Natural killer cell (primary cell): ENCODE measurements at regions not wholly inside any gene's neighbourhood (a gene's known extent, or its start where the extent isn't known, plus 50 kb on each side); places are given as distances from the start of the nearest gene placed in this dataset.

Experiments
- ATAC-seq, 3 donors: fragments of 150-1000 bp in 2 of 3; fragments of 200-7000 bp in 1 of 3; cut with Tn5 transposase; 1 replicate in 1 of 3; 2 replicates in 2 of 3; pipeline ENCODE4 v1.10.0; 2021; ENCODE audit warnings: mild to moderate bottlenecking in 2 of 3, moderate library complexity in 2 of 3
- DNase-seq, 2 donors: peaks; one replicate each; pipeline versions ENCODE4 v3.0.0 to v3.0.0-alpha.2; 2013 to 2021; ENCODE audit warnings: mixed read lengths in 1 of 2
- H3K27ac ChIP-seq: one replicate; pipeline ENCODE4 v1.5.1; 2013; ENCODE audit warnings: mild to moderate bottlenecking, low read length
- H3K27me3 ChIP-seq: one replicate; pipeline ENCODE4 v1.6.1; 2013; ENCODE audit warnings: low read length; ENCODE audit not compliant: control insufficient read depth, insufficient read depth
- H3K36me3 ChIP-seq: one replicate; pipeline ENCODE4 v1.6.1; 2013; ENCODE audit warnings: low read length; ENCODE audit not compliant: control insufficient read depth, insufficient read depth
- H3K4me1 ChIP-seq: one replicate; pipeline ENCODE4 v1.6.1; 2013; ENCODE audit warnings: low read length; ENCODE audit not compliant: control insufficient read depth, insufficient read depth
- H3K4me3 ChIP-seq: one replicate; pipeline ENCODE4 v1.5.1; 2013; ENCODE audit warnings: low read length
- H3K9me3 ChIP-seq: one replicate; pipeline ENCODE4 v1.6.1; 2013; ENCODE audit warnings: low read length; ENCODE audit not compliant: control insufficient read depth, insufficient read depth
- H3K27ac Mint-ChIP-seq, 2 donors: one replicate each; pipeline ENCODE4 v1.8.0; 2022; ENCODE audit warnings: mild to moderate bottlenecking in 2 of 2, mixed read lengths in 2 of 2, moderate library complexity in 1 of 2
- H3K27me3 Mint-ChIP-seq, 2 donors: one replicate each; pipeline ENCODE4 v1.8.0; 2022; ENCODE audit warnings: low read depth in 2 of 2, mixed read lengths in 2 of 2
- H3K36me3 Mint-ChIP-seq: one replicate; pipeline ENCODE4 v1.8.0; 2022; ENCODE audit warnings: mixed read lengths
- H3K4me1 Mint-ChIP-seq, 2 donors: one replicate each; pipeline ENCODE4 v1.8.0; 2022; ENCODE audit warnings: mixed read lengths in 2 of 2
- H3K4me3 Mint-ChIP-seq: one replicate; pipeline ENCODE4 v1.8.0; 2022; ENCODE audit warnings: mild to moderate bottlenecking, moderate library complexity, mixed read lengths
- H3K9me3 Mint-ChIP-seq, 2 donors: one replicate each; pipeline ENCODE4 v1.8.0; 2022; ENCODE audit warnings: mixed read lengths in 2 of 2
- WGBS: methylation state at CpG from one replicate; pipeline ENCODE4 v1.1.7; 2013; ENCODE audit warnings: missing lambda C conversion rate; ENCODE audit not compliant: insufficient coverage; 5-methylcytosine and 5-hydroxymethylcytosine counted together
- intact Hi-C: fragments of 100-400 bp; cut with micrococcal nuclease; formaldehyde crosslinking; loops from one replicate; pipeline ENCODE4 v1.14.2; 2022
- TF ChIP-seq, protein P1 (sequence below): fragments of 200-600 bp; IDR thresholded peaks from one replicate; pipeline ENCODE4 v1.8.0; 2022; ENCODE audit warnings: antibody characterized with exemption

DNA sequence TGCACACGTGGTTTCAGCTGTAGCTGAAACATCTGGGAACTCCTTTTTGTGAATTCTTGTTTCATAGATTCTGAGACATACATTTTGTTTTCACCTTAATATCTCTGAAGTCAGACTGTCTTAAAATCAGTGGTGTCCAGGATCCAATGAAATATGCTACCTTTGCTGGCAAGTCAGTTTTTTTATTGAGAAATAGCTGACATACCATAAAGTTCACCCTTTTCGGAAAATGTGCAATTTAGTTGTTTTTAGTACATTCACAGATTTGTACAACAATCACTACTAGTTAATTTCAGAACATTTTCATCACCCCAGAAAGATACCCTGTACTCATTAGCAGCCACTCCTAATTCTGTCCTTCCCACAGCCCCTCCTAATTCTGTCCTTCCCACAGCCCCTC is 243.7 kb downstream of the GLI2 start:
- no peaks in the 10 kb centered on the region for H3K9me3 Mint-ChIP-seq
- DNase-seq: no peak
- H3K27me3 Mint-ChIP-seq: no peaks in the 10 kb centered on the region
- no peaks in the 10 kb centered on the region for H3K36me3 Mint-ChIP-seq
- TF ChIP-seq, protein P1, sequence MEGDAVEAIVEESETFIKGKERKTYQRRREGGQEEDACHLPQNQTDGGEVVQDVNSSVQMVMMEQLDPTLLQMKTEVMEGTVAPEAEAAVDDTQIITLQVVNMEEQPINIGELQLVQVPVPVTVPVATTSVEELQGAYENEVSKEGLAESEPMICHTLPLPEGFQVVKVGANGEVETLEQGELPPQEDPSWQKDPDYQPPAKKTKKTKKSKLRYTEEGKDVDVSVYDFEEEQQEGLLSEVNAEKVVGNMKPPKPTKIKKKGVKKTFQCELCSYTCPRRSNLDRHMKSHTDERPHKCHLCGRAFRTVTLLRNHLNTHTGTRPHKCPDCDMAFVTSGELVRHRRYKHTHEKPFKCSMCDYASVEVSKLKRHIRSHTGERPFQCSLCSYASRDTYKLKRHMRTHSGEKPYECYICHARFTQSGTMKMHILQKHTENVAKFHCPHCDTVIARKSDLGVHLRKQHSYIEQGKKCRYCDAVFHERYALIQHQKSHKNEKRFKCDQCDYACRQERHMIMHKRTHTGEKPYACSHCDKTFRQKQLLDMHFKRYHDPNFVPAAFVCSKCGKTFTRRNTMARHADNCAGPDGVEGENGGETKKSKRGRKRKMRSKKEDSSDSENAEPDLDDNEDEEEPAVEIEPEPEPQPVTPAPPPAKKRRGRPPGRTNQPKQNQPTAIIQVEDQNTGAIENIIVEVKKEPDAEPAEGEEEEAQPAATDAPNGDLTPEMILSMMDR: no peak
- H3K4me1 Mint-ChIP-seq: no peaks in the 10 kb centered on the region
- H3K27ac Mint-ChIP-seq: no peak overlapping the region
- no peak overlapping the region for H3K27ac ChIP-seq
- no peak overlapping the region for H3K4me3 ChIP-seq
- no peaks in the 10 kb centered on the region for H3K4me1 ChIP-seq
- no peak overlapping the region for H3K4me3 Mint-ChIP-seq
- H3K9me3 ChIP-seq: no peaks in the 10 kb centered on the region
- no peak for ATAC-seq
- WGBS: 28% methylated on average over 2 of the region's 2 CpGs
- no peaks in the 10 kb centered on the region for H3K36me3 ChIP-seq
- no peaks in the 10 kb centered on the region for H3K27me3 ChIP-seq
- intact Hi-C loops: no loop called here

- Mint-ChIP-seq H3K4me3 (no peak overlapping the region), H3K27me3 (no peaks in the 10 kb centered on the region), H3K4me1 (no peaks in the 10 kb centered on the region), H3K36me3 (no peaks in the 10 kb centered on the region), H3K9me3 (no peaks in the 10 kb centered on the region), H3K27ac (no peak overlapping the region)
- Histone ChIP-seq H3K27me3 (no peaks in the 10 kb centered on the region), H3K4me3 (no peak overlapping the region), H3K9me3 (no peaks in the 10 kb centered on the region), H3K4me1 (no peaks in the 10 kb centered on the region), H3K27ac (no peak overlapping the region), H3K36me3 (no peaks in the 10 kb centered on the region)
- 92% methylated on average over 6 of the region's 8 CpGs for WGBS
- TF ChIP-seq, protein P1: no peak
- DNase-seq (no peak), ATAC-seq (no peak)
- intact Hi-C loops: no loop called here
Measured at GRCh38 chr2:120979921-120980320, 244.3 kb downstream of the GLI2 start.

DNA sequence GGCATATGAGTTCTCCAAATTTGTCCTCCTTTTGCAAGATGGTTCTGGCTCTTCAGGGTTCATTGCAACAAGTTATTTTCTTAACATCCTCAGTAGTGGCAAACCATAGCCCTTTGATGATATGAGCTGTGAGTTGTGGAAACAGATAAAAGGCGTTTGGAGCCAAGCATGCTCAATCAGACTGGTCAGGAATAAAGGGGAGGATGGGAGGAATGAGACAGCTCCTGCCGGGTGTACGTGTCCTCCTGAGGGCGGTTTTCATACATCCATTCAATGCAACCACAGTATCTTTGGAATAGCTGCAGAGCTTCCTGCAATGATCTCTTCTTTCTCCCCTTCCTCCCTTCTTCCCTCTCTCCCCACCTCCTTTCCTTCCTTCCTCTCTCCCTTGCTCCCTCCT is 245.8 kb downstream of the GLI2 start:
- Histone ChIP-seq H3K27me3 (no peaks in the 10 kb centered on the region), H3K4me3 (no peak overlapping the region), H3K4me1 (no peaks in the 10 kb centered on the region), H3K27ac (no peak overlapping the region), H3K9me3 (no peaks in the 10 kb centered on the region), H3K36me3 (no peaks in the 10 kb centered on the region)
- H3K9me3 Mint-ChIP-seq: no peaks in the 10 kb centered on the region
- H3K4me3 Mint-ChIP-seq: no peak overlapping the region
- TF ChIP-seq, protein P1: no peak
- no peaks in the 10 kb centered on the region for H3K27me3 Mint-ChIP-seq
- no peak for ATAC-seq
- H3K27ac Mint-ChIP-seq: no peak overlapping the region
- no peaks in the 10 kb centered on the region for H3K36me3 Mint-ChIP-seq
- no peaks in the 10 kb centered on the region for H3K4me1 Mint-ChIP-seq
- intact Hi-C loops: no loop called here
- DNase-seq: no peak
- WGBS: 92% methylated on average over 4 of the region's 4 CpGs

DNA sequence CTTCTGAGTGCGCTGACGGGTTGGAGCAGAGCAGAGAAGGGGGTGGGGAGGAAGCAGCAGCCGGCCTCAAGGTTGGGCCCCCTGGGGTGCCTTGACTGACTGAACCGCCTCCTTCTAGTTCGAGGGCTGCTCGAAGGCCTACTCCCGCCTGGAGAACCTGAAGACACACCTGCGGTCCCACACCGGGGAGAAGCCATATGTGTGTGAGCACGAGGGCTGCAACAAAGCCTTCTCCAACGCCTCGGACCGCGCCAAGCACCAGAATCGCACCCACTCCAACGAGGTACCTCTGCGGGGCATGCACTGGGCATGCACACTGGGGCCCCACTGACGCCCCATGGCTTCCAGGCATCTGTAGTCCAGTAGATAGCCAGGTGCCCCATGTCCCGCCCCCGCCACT is 246.9 kb downstream of the GLI2 start:
- intact Hi-C loops: no loop called here

More for the DNA sequence above, 246.9 kb downstream of the GLI2 start:
- H3K4me3 ChIP-seq: no peak overlapping the region
- Mint-ChIP-seq H3K36me3 (no peaks in the 10 kb centered on the region), H3K4me3 (no peak overlapping the region), H3K27me3 (no peaks in the 10 kb centered on the region), H3K9me3 (no peaks in the 10 kb centered on the region), H3K27ac (no peak overlapping the region), H3K4me1 (no peaks in the 10 kb centered on the region)
- no peak for ATAC-seq
- no peak overlapping the region for H3K27ac ChIP-seq
- no peaks in the 10 kb centered on the region for H3K27me3 ChIP-seq
- no peak for DNase-seq
- H3K9me3 ChIP-seq: no peaks in the 10 kb centered on the region
- WGBS: 82% methylated on average over 20 of the region's 20 CpGs
- H3K4me1 ChIP-seq: no peaks in the 10 kb centered on the region
- TF ChIP-seq, protein P1: no peak
- no peaks in the 10 kb centered on the region for H3K36me3 ChIP-seq
